Endothelial cell of umbilical vein (primary cell): ENCODE measurements at regions not wholly inside any gene's neighbourhood (a gene's known extent, or its start where the extent isn't known, plus 50 kb on each side); places are given as distances from the start of the nearest gene placed in this dataset.

ENCODE experiments used
- POLR2A ChIP-seq: IDR thresholded peaks from 2 replicates; pipeline ENCODE4 v1.6.1; 2012; ENCODE audit warnings: low read depth, mild to moderate bottlenecking, control low read depth, low read length
- POLR2AphosphoS5 ChIP-seq: IDR thresholded peaks from 2 replicates; pipeline ENCODE4 v1.6.1; 2012; ENCODE audit warnings: low read depth, mild to moderate bottlenecking, control low read depth, low read length, moderate library complexity; ENCODE audit not compliant: insufficient read depth

DNA sequence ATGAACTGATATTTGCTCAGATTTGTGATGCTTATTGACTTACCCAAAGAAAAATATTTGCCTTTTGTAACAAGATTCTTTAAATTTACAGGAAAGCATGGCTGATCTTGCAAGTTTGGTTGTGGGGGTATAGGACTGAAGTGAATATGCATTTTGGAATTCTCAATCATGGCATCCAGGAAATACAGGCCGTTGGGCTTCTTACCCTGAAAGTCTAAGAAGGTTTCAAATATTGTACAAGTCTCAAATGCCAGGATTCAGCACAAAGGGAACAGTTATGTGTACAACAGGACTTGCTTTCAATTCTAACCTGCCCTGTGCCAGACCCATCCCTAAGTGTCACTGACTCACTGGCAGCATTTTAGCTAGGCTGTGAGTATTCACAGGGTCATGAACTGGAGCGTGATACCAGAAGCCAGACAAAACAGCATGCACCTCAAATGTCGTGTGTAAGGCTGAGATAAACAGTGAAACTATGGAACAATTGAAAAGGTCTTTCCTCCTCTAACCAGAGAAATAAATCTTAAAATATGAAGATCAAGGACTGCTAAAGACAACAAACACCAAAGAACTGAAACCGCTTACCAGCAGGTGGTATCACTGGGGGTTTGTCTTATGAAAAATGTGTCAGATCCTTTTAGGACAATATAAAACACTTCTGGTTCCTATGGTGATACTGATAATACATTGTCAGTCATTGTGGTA is 168.6 kb upstream of the RGMB start:
- no peak for TF ChIP-seq POLR2A
- no peak for TF ChIP-seq POLR2AphosphoS5
